NCI-H2227 (cell line): ENCODE measurements at regions not wholly inside any gene's neighbourhood (a gene's known extent, or its start where the extent isn't known, plus 50 kb on each side); places are given as distances from the start of the nearest gene placed in this dataset.

Experiments
- DNase-seq: peaks from one replicate; lab custom pipeline; 2025; ENCODE audit not compliant: unreplicated experiment; lab: John Stamatoyannopoulos, UW

- DNase-seq = no peak
Observed at GRCh38 chr4:181264893-181265292, 978.3 kb upstream of the TENM3 start.

GRCh38 chr4:181265370-181265769 is 977.8 kb upstream of the TENM3 start:
- no peak for DNase-seq

DNA sequence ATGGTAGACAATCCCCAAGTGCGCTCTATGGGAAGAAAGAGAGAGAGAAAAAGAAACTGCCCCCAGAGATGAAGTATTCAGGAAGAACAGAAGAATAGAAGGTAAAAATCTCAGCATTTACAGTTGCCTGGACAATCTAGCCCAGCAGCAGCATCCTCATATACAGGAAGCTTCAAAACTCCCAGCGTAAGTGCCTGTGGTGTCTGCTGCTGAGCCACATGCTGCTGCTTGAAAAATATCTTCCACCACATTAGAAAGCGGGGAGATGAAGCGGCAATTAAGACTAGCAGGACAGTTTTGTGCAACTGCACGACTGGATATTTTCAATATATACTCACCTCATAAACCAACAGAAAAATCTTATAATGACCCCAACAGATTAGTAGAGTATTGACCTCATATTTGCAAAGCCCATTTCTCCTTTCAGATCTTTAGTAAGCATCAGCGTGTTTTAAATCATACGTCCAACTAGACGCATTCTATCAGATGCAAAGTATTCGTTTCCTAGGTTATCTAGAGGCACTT is 972.0 kb upstream of the TENM3 start:
- DNase-seq = no peak

GRCh38 chr4:181272422-181272821 is 970.8 kb upstream of the TENM3 start:
- no peak for DNase-seq

DNA sequence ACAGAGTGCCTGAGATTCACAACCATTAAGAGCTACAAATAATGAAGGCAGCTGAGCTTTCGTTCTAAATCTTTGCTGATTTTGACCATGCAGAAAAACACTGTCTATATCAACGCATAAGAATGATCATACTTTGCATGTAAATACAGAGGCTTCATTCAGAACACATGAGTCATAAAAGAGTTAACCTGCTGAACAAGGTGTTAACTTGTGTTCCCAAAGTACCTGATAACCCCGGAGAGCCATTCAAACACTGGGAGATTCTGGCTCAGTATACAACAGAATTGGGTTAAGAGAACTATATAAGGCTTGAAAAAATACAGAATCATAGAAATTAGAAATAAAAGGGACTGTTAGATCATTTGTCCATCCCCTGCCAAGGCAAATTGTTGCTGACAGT is 964.3 kb upstream of the TENM3 start:
- no peak for DNase-seq

DNA sequence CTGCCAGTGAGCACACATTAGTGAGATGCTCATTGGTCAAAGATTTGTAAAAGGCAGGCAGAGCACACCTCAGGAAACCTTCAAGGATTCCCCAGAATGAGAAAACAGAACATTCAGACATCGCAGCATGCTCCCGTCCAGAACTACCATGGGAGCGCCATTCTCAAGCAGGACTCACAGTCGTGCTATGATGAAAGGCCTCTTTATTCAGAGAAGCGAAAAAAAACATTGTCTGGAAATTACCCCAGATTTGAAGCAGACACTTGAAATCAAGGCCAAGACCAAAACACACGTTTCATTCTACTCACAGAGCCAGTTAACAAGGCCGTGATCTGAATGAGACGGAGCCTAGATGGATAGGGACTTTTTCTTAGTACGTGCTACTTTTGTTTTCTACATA is 961.8 kb upstream of the TENM3 start:
- no peak for DNase-seq

DNA sequence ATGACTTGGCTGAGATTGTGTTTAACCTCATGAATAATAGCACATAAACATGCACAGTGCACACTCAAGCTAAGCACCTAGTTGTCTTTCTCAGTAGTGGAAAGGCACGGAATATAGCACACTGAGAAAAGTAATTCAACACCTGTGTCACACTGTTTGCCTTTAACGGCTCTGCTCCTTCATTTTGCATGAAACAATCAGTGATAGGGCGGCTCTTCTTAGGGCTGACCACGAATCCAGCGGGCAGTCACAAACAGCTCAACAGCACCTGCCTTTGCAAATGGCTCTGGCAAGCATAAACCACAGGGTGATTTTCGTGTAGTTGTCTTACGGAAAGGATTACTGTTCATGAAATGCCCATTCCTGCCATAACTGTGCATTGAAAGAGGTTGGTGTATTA is 954.0 kb upstream of the TENM3 start:
- no peak for DNase-seq

DNA sequence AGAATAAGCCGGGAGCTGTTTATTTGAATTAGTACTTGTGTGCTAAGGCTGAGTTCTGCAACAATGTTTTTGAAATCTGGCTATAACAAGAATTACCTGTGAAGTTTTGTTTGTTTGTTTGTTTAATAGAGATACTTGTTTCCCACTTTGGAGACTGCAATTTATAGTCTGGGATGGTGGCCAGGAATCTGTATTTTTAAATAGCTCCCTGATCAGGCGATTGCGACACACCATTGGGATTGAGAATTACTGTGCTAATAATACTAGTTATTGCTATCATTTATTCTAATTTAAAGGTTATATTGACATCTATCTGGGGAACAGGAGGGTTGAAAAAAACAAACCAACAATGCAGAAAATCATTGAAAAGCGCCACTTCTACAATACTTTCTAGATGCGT is 951.6 kb upstream of the TENM3 start:
- DNase-seq = no peak

GRCh38 chr4:181293014-181293413 is 950.2 kb upstream of the TENM3 start:
- DNase-seq = no peak

DNA sequence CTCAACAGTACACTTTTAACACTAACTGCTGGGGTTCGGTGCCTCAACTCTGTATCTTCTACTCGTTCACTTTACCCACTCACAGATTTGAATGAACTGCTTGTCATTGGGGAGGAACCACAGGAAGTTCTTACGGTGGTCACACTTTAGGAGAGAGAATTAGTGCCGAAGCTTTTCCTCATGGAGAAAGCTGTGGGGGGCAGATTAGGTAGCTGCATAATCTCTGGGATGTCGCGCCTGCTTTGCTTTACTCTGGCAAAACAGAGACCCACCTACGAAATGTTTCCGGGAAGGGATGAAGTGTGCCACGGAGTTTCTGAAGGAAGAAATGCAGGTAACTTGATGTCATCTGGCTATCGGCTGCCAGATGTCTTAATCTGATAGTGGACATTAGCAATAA is 949.7 kb upstream of the TENM3 start:
- no peak for DNase-seq

DNA sequence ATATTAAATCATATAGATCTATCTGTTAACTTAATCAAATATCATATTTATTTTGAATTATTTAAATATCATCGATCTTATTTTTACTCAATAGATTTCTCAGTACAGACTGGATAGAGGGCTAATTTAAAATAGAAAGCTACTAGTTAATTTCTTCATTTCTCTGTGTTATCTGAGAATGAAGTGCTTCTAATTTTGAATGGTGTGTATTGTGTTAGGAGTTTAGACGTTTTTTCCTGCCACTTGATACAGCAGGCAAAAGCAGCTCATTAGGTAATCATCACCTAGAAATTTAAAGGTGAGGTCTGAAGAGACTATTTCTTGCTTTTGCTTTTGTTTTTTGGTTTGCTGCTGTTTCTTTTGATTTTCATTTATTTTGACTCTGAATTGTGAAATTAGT is 948.8 kb upstream of the TENM3 start:
- DNase-seq = no peak

GRCh38 chr4:181301735-181302710 is 941.2 kb upstream of the TENM3 start:
- peak; percentile 27 for DNase-seq

DNA sequence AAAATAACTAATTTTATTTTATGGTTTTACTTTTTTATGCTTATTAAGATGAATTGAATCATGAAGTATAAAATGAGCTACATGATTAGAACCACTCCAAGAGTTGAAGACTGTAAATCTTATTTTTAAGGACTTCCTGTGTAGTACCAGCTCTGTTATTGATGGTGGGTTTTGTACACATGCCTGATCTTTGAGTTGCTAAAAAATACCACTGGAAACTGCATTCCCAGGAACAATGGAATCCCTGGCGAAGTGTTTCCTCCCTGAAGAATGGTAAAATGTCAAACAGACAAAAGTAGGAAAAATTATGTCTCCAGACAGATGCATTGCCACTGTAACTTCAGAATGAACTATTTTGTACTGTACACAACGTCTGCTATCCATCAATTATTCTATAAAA is 935.4 kb upstream of the TENM3 start:
- DNase-seq = no peak

DNA sequence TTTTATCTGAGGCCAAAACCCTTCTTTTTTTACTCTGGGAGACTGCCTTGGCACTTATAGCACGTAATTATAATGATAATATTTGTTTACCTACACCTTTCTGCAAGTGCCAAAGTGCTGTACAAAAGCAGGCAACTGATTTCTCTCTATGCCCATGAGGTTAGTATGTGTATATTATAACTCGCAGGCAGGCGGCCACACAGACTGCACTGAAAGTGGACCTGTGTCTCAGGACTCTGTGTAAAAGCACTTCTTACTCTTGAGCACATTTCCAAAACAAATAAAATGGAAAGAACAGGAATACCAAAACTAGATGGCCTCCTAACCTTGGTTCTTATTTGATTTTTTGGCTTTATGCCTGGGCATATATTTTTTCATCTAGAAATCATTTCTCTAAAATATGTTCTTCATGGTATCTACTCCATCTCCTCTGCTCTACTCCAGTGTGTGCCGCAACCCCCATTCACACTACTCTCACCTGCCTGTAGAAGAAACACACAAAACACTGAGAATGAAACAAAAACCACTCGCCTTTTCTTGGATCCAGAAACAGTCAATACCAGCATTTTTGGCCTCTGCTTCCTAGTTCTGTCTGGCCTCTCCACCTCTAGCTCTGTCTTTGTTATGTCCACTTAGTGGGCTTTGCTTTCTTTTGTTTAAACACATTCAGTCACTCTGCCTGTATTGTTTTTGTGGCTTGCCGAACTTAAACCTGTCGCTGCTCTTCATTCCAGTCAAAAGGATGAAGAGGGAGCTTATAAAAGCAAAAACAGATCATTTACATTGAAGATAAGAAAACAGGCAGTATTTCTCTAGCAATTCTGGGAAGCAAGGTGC is 934.5 kb upstream of the TENM3 start:
- DNase-seq = no peak

- no peak for DNase-seq
Observed at GRCh38 chr4:181312066-181312465, 931.1 kb upstream of the TENM3 start.

- DNase-seq = no peak
Observed at GRCh38 chr4:181319629-181320028, 923.6 kb upstream of the TENM3 start.

DNA sequence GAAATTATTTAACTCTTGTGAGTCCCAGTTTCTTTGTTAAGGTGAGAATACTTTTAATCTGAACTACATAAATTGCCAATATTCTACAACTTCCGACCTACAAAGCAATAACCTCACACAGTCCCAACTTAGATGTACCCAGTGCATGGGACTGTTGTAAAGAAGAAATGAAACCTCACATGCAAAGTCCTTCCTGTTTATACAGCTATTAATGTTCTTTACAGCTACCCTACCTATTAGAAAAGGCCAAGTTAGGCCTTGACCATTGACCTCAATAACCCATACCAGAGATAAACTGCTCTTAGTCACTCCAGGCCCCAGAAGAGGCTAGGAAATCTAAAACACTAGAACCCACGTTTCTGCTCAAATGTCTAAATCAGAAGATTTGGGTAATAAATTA is 920.1 kb upstream of the TENM3 start:
- no peak for DNase-seq

- no peak for DNase-seq
Observed at GRCh38 chr4:181330654-181331201, 912.5 kb upstream of the TENM3 start.

GRCh38 chr4:181331214-181331613 is 912.0 kb upstream of the TENM3 start:
- no peak for DNase-seq

DNA sequence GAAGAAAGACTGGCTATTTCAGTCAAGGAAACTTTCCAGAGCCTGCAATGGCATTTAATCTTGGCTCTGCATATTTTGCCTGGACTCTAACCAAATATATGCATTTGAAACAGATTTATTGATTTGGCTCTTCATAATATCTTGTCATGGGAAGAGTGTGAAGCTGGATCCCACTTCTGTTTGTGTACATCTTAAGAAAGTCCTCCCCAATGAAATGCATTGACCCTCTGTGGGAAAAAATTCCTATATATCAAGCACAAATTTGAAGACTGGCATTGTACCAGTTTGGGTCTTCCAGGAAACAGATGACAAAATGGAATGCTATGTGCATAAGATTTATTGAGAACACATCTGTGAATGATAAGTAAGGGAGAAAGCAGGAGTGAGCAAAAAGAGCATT is 897.3 kb upstream of the TENM3 start:
- no peak for DNase-seq

DNA sequence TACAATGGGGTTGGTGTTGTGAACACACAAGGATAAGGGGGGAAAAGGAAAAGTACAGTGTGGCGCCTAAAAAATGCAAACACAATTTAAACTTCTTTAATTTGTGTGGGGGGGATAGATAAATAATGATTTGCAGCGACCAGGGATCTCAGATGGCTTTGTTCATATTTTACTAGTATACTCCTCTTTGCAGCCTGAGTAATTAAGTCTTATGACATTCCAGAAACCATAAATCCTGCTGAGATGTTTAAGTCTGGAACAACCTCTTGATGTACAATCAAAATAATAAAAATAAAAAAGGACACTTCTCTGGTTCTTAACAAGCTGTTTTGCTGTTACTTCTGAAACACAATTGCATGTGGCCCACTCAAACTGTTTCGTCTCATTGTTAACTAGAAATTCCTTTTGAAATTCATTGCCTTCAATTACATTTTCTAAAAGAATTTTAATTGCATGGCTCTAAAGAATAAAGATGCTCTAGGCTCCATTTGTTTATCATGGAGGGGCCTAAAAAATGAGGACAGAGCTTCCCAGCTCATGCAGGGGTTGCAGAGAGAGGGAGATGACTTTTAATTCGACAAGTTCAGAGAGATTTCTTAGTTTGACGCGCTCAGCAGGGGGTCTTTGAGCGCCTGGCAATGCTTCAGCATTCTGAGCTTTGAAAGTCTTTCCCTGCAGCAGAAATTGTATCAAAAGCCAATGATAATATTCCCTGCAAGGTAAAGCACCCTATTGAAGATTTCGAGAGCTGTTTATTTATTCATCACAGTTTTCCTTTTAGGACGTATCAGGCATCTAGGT is 892.4 kb upstream of the TENM3 start:
- DNase-seq = no peak
